ENCODE measurements at regions not wholly inside any gene's neighbourhood (a gene's known extent, or its start where the extent isn't known, plus 50 kb on each side); places are given as distances from the start of the nearest gene placed in this dataset.

GRCh38 chr7:121447243-121447910 is 51.3 kb upstream of the FAM3C start:
- no peak for DNase-seq

- no peak for DNase-seq
Measured at GRCh38 chr7:121446526-121446925, 50.4 kb upstream of the FAM3C start.
